ENCODE measurements at regions not wholly inside any gene's neighbourhood (a gene's known extent, or its start where the extent isn't known, plus 50 kb on each side); places are given as distances from the start of the nearest gene placed in this dataset.

GRCh38 chr18:43965691-43966090 is 688.4 kb upstream of the SYT4 start:
- TF ChIP-seq GTF2I (CRISPR knock-in tag; conservative IDR thresholded peaks at IDR 0.05) (no peak), ATF1 (CRISPR knock-in tag; IDR thresholded peaks at IDR 0.05) (no peak), NFYB (CRISPR knock-in tag; conservative IDR thresholded peaks at IDR 0.05; ENCODE audit: low read depth) (no peak), CTCF (IDR thresholded peaks at IDR 0.05) (no peak), SMAD3 (CRISPR knock-in tag; IDR thresholded peaks at IDR 0.05; ENCODE audit: borderline replicate concordance) (no peak), NR1H2 (CRISPR knock-in tag; IDR thresholded peaks at IDR 0.05) (no peak), TCF7 (CRISPR knock-in tag; IDR thresholded peaks at IDR 0.05; ENCODE audit: low read depth) (no peak), PREB (CRISPR knock-in tag; IDR thresholded peaks at IDR 0.05; ENCODE audit: borderline replicate concordance) (no peak), ELF4 (CRISPR knock-in tag; IDR thresholded peaks at IDR 0.05; ENCODE audit: low read depth) (no peak), ZNF121 (CRISPR knock-in tag; IDR thresholded peaks at IDR 0.05) (no peak), ZBTB43 (CRISPR knock-in tag; IDR thresholded peaks at IDR 0.05) (no peak), HMGA2 (CRISPR knock-in tag; IDR thresholded peaks at IDR 0.05) (no peak), GRHL2 (CRISPR knock-in tag; IDR thresholded peaks at IDR 0.05; ENCODE audit: insufficient replicate concordance, severe bottlenecking) (no peak), ZNF423 (CRISPR knock-in tag; IDR thresholded peaks at IDR 0.05) (no peak), E2F5 (CRISPR knock-in tag; IDR thresholded peaks at IDR 0.05) (no peak), ZNF219 (CRISPR knock-in tag; IDR thresholded peaks at IDR 0.05; ENCODE audit: borderline replicate concordance) (no peak), NFE2L1 (CRISPR knock-in tag; IDR thresholded peaks at IDR 0.05) (no peak)
- TF ChIP-seq, protein P1, sequence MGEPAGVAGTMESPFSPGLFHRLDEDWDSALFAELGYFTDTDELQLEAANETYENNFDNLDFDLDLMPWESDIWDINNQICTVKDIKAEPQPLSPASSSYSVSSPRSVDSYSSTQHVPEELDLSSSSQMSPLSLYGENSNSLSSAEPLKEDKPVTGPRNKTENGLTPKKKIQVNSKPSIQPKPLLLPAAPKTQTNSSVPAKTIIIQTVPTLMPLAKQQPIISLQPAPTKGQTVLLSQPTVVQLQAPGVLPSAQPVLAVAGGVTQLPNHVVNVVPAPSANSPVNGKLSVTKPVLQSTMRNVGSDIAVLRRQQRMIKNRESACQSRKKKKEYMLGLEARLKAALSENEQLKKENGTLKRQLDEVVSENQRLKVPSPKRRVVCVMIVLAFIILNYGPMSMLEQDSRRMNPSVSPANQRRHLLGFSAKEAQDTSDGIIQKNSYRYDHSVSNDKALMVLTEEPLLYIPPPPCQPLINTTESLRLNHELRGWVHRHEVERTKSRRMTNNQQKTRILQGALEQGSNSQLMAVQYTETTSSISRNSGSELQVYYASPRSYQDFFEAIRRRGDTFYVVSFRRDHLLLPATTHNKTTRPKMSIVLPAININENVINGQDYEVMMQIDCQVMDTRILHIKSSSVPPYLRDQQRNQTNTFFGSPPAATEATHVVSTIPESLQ (CRISPR knock-in tag; IDR thresholded peaks at IDR 0.05): no peak

DNA sequence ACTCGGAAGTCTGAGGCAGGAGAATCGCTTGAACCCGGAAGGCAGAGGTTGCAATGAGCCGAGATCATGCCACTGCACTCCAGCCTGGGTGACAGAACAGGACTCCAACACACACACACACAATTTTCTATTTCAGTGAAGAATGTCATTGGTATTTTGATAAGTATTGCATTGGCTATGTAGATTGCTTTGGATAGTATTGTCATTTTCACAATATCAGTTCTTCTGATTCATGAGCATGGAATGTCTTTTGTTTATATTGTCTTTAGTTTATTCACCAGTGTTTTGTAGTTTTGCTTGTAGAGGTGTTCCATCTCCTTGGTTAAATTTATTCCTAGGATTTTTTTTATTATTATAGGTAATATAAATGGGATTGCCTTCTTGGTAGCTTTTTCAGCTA is 693.4 kb upstream of the SYT4 start:
- Mint-ChIP-seq H3K36me3 (no peaks in the 10 kb centered on the region), H3K27me3 (ENCODE audit: low read depth) (no peaks in the 10 kb centered on the region), H3K4me1 (no peaks in the 10 kb centered on the region), H3K27ac (no peak overlapping the region), H3K9me3 (no peaks in the 10 kb centered on the region), H3K4me3 (no peak overlapping the region)
- ChIA-PET CTCF (no interaction called here), POLR2A (interaction anchor here (0.6 kb wide), 1 partner anchor 947 kb away, joined by 3 read pairs; no protein-coding TSS in a partner anchor)
- ATAC-seq (no peak), DNase-seq (ENCODE audit: low spot score) (no peak)
- TF ChIP-seq, protein P2, sequence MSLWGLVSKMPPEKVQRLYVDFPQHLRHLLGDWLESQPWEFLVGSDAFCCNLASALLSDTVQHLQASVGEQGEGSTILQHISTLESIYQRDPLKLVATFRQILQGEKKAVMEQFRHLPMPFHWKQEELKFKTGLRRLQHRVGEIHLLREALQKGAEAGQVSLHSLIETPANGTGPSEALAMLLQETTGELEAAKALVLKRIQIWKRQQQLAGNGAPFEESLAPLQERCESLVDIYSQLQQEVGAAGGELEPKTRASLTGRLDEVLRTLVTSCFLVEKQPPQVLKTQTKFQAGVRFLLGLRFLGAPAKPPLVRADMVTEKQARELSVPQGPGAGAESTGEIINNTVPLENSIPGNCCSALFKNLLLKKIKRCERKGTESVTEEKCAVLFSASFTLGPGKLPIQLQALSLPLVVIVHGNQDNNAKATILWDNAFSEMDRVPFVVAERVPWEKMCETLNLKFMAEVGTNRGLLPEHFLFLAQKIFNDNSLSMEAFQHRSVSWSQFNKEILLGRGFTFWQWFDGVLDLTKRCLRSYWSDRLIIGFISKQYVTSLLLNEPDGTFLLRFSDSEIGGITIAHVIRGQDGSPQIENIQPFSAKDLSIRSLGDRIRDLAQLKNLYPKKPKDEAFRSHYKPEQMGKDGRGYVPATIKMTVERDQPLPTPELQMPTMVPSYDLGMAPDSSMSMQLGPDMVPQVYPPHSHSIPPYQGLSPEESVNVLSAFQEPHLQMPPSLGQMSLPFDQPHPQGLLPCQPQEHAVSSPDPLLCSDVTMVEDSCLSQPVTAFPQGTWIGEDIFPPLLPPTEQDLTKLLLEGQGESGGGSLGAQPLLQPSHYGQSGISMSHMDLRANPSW (CRISPR knock-in tag; conservative IDR thresholded peaks at IDR 0.05; ENCODE audit: low read depth): no peak
- TF ChIP-seq GRHL2 (CRISPR knock-in tag; IDR thresholded peaks at IDR 0.05; ENCODE audit: insufficient replicate concordance, severe bottlenecking) (no peak), ETV6 (CRISPR knock-in tag; IDR thresholded peaks at IDR 0.05) (no peak), SOX15 (CRISPR knock-in tag; IDR thresholded peaks at IDR 0.05) (no peak)
- TF ChIP-seq, protein P3, sequence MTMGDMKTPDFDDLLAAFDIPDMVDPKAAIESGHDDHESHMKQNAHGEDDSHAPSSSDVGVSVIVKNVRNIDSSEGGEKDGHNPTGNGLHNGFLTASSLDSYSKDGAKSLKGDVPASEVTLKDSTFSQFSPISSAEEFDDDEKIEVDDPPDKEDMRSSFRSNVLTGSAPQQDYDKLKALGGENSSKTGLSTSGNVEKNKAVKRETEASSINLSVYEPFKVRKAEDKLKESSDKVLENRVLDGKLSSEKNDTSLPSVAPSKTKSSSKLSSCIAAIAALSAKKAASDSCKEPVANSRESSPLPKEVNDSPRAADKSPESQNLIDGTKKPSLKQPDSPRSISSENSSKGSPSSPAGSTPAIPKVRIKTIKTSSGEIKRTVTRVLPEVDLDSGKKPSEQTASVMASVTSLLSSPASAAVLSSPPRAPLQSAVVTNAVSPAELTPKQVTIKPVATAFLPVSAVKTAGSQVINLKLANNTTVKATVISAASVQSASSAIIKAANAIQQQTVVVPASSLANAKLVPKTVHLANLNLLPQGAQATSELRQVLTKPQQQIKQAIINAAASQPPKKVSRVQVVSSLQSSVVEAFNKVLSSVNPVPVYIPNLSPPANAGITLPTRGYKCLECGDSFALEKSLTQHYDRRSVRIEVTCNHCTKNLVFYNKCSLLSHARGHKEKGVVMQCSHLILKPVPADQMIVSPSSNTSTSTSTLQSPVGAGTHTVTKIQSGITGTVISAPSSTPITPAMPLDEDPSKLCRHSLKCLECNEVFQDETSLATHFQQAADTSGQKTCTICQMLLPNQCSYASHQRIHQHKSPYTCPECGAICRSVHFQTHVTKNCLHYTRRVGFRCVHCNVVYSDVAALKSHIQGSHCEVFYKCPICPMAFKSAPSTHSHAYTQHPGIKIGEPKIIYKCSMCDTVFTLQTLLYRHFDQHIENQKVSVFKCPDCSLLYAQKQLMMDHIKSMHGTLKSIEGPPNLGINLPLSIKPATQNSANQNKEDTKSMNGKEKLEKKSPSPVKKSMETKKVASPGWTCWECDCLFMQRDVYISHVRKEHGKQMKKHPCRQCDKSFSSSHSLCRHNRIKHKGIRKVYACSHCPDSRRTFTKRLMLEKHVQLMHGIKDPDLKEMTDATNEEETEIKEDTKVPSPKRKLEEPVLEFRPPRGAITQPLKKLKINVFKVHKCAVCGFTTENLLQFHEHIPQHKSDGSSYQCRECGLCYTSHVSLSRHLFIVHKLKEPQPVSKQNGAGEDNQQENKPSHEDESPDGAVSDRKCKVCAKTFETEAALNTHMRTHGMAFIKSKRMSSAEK (CRISPR knock-in tag; IDR thresholded peaks at IDR 0.05; ENCODE audit: borderline replicate concordance): no peak

More at GRCh38 chr18:43965691-43966090, 688.4 kb upstream of the SYT4 start:
- Mint-ChIP-seq H3K27me3 (ENCODE audit: low read depth) (no peaks in the 10 kb centered on the region), H3K27ac (no peak overlapping the region), H3K36me3 (no peaks in the 10 kb centered on the region), H3K9me3 (no peaks in the 10 kb centered on the region), H3K4me3 (no peak overlapping the region), H3K4me1 (no peaks in the 10 kb centered on the region)
- ChIA-PET CTCF (no interaction called here), POLR2A (no interaction called here)
- ATAC-seq: no peak
- no peak for DNase-seq (ENCODE audit: low spot score)
